ENCODE measurements at regions not wholly inside any gene's neighbourhood (a gene's known extent, or its start where the extent isn't known, plus 50 kb on each side); places are given as distances from the start of the nearest gene placed in this dataset.

DNA sequence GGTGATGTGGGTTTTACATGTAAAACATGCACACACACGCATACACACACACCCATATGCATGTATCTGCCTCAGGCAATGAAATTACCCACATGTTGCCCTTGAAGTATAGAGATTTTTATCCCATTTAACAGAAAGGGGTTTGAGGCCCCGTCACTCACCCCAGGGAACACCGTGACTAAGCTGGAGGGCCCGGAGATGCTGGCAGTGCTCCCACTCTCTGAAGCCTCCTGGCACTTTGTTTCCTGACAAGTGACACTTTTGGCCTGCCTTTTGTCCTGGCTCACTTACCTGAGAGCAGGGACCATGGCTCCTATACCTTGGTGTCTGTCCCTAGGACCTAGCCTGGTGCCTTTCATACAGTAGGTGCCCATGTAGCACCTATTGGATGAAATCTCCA lies 50.0 kb upstream of the TNRC6C start:
- Histone ChIP-seq H3K27me3 (ENCODE audit: control insufficient read depth, insufficient read depth, low read length) (no peaks in the 10 kb centered on the region), H3K9ac (ENCODE audit: low read length) (no peak overlapping the region), H3K4me3 (ENCODE audit: low read length) (no peak overlapping the region), H3K4me1 (ENCODE audit: control insufficient read depth, insufficient read depth, low read length) (no peaks in the 10 kb centered on the region), H3K9me3 (ENCODE audit: control insufficient read depth, low read length) (no peaks in the 10 kb centered on the region), H3K36me3 (ENCODE audit: control insufficient read depth, insufficient read depth, low read length) (no peaks in the 10 kb centered on the region)
